ENCODE measurements at regions not wholly inside any gene's neighbourhood (a gene's known extent, or its start where the extent isn't known, plus 50 kb on each side); places are given as distances from the start of the nearest gene placed in this dataset.

GRCh38 chr18:42649331-42650035 is 466.0 kb downstream of the RIT2 start:
- DNase-seq: no peak

- DNase-seq: no peak
Observed at GRCh38 chr18:42654556-42654955, 460.9 kb downstream of the RIT2 start.

- DNase-seq: no peak
Observed at GRCh38 chr18:42657551-42657950, 457.9 kb downstream of the RIT2 start.

GRCh38 chr18:42658171-42658570 is 457.3 kb downstream of the RIT2 start:
- DNase-seq: no peak

GRCh38 chr18:42659187-42659586 is 456.3 kb downstream of the RIT2 start:
- DNase-seq: no peak

GRCh38 chr18:42670860-42671259 is 444.6 kb downstream of the RIT2 start:
- no peak for DNase-seq

GRCh38 chr18:42675810-42676209 is 439.7 kb downstream of the RIT2 start:
- peak; percentile 89 for DNase-seq

- no peak for DNase-seq
Observed at GRCh38 chr18:42683094-42683493, 432.4 kb downstream of the RIT2 start.

- DNase-seq: no peak
Observed at GRCh38 chr18:42689310-42689709, 426.2 kb downstream of the RIT2 start.
